Karpas-422 (cell line): ENCODE measurements at regions not wholly inside any gene's neighbourhood (a gene's known extent, or its start where the extent isn't known, plus 50 kb on each side); places are given as distances from the start of the nearest gene placed in this dataset.

Experiments used
- DNase-seq: peaks from one replicate; pipeline ENCODE4 v3.0.0-alpha.2; 2015
- H2AFZ ChIP-seq: fragments of 200-600 bp; sonication (generic); 2 replicates; pipeline ENCODE4 v1.6.1; 2014; ENCODE audit warnings: antibody characterized with exemption, low read length, mixed read lengths
- H3K27ac ChIP-seq: fragments of 200-600 bp; sonication (generic); 2 replicates; pipeline ENCODE4 v1.5.1; 2014; ENCODE audit warnings: mild to moderate bottlenecking, low read length, moderate library complexity
- H3K27me3 ChIP-seq: fragments of 200-600 bp; sonication (generic); 2 replicates; pipeline ENCODE4 v1.6.1; 2014; ENCODE audit warnings: low read length, mixed read lengths
- H3K36me3 ChIP-seq: fragments of 200-600 bp; sonication (generic); 2 replicates; pipeline ENCODE4 v1.6.1; 2014; ENCODE audit warnings: low read length, mixed read lengths; ENCODE audit not compliant: insufficient read depth
- H3K4me1 ChIP-seq: fragments of 200-600 bp; sonication (generic); 2 replicates; pipeline ENCODE4 v1.6.1; 2014; ENCODE audit warnings: mild to moderate bottlenecking, low read length, mixed read lengths
- H3K4me2 ChIP-seq: fragments of 200-600 bp; sonication (generic); 2 replicates; pipeline ENCODE4 v1.6.1; 2014; ENCODE audit warnings: low read length, low read depth, mild to moderate bottlenecking; ENCODE audit not compliant: poor library complexity, severe bottlenecking
- H3K4me3 ChIP-seq: fragments of 200-600 bp; sonication (generic); 2 replicates; pipeline ENCODE4 v1.5.1; 2014; ENCODE audit warnings: mild to moderate bottlenecking, antibody characterized with exemption, low read length, mixed read lengths
- H3K79me2 ChIP-seq: fragments of 200-600 bp; sonication (generic); 2 replicates; pipeline ENCODE4 v1.6.1; 2014; ENCODE audit warnings: mild to moderate bottlenecking, low read length, mixed read lengths
- H3K9ac ChIP-seq: fragments of 200-600 bp; sonication (generic); 2 replicates; pipeline ENCODE4 v1.6.0; 2014; ENCODE audit warnings: low read length
- H3K9me2 ChIP-seq: fragments of 200-600 bp; sonication (generic), shearing (Covaris generic); replicated peaks from 2 replicates; pipeline ENCODE4 v1.6.0; 2014; ENCODE audit warnings: mild to moderate bottlenecking, low read length, moderate library complexity; ENCODE audit not compliant: insufficient read depth
- H3K9me3 ChIP-seq: fragments of 300-700, 200-600 bp; sonication (generic); 2 replicates; pipeline ENCODE4 v1.6.1; 2014; ENCODE audit warnings: low read length, mixed read lengths
- H4K20me1 ChIP-seq: fragments of 200-600 bp; sonication (generic); 2 replicates; pipeline ENCODE4 v1.6.1; 2014; ENCODE audit warnings: mild to moderate bottlenecking, antibody characterized with exemption, low read length, low read depth; ENCODE audit not compliant: insufficient read depth

GRCh38 chr9:99743455-99743854, 78.2 kb upstream of the NR4A3 start:
- Histone ChIP-seq H3K4me3 (no peak overlapping the region), H3K9me2 (no peaks in the 10 kb centered on the region), H3K27ac (no peak overlapping the region), H3K4me1 (no peaks in the 10 kb centered on the region), H3K27me3 (no peaks in the 10 kb centered on the region), H3K36me3 (no peaks in the 10 kb centered on the region), H4K20me1 (no peaks in the 10 kb centered on the region), H3K9me3 (no peaks in the 10 kb centered on the region), H3K4me2 (no peak overlapping the region), H3K79me2 (no peaks in the 10 kb centered on the region), H2AFZ (no peak overlapping the region), H3K9ac (no peak overlapping the region)
- DNase-seq, result no peak

- no peaks in the 10 kb centered on the region for H4K20me1 ChIP-seq
- H3K4me3 ChIP-seq, result no peak overlapping the region
- no peak overlapping the region for H2AFZ ChIP-seq
- H3K79me2 ChIP-seq, result no peaks in the 10 kb centered on the region
- no peaks in the 10 kb centered on the region for H3K9me2 ChIP-seq
- no peak for DNase-seq
- no peak overlapping the region for H3K27ac ChIP-seq
- H3K9me3 ChIP-seq, result no peaks in the 10 kb centered on the region
- no peak overlapping the region for H3K9ac ChIP-seq
- no peak overlapping the region for H3K4me2 ChIP-seq
- H3K4me1 ChIP-seq, result no peaks in the 10 kb centered on the region
- no peaks in the 10 kb centered on the region for H3K27me3 ChIP-seq
- H3K36me3 ChIP-seq, result no peaks in the 10 kb centered on the region
These were observed 77.6 kb upstream of the NR4A3 start for GRCh38 chr9:99744132-99744531.

- no peaks in the 10 kb centered on the region for H3K79me2 ChIP-seq
- no peaks in the 10 kb centered on the region for H3K4me1 ChIP-seq
- DNase-seq, result no peak
- H2AFZ ChIP-seq, result no peak overlapping the region
- H3K9me2 ChIP-seq, result no peaks in the 10 kb centered on the region
- H3K9me3 ChIP-seq, result no peaks in the 10 kb centered on the region
- no peak overlapping the region for H3K9ac ChIP-seq
- H3K36me3 ChIP-seq, result no peaks in the 10 kb centered on the region
- H3K27me3 ChIP-seq, result no peaks in the 10 kb centered on the region
- H3K4me2 ChIP-seq, result no peak overlapping the region
- no peaks in the 10 kb centered on the region for H4K20me1 ChIP-seq
- H3K27ac ChIP-seq, result no peak overlapping the region
- no peak overlapping the region for H3K4me3 ChIP-seq
These were observed 76.6 kb upstream of the NR4A3 start for GRCh38 chr9:99745085-99745484.

GRCh38 chr9:99746406-99746805, 75.3 kb upstream of the NR4A3 start:
- H3K27ac ChIP-seq, result no peak overlapping the region
- no peak overlapping the region for H3K4me2 ChIP-seq
- DNase-seq, result no peak
- no peak overlapping the region for H3K9ac ChIP-seq
- no peaks in the 10 kb centered on the region for H3K27me3 ChIP-seq
- no peak overlapping the region for H3K4me3 ChIP-seq
- H3K79me2 ChIP-seq, result no peaks in the 10 kb centered on the region
- H3K36me3 ChIP-seq, result no peaks in the 10 kb centered on the region
- H3K4me1 ChIP-seq, result no peaks in the 10 kb centered on the region
- no peaks in the 10 kb centered on the region for H4K20me1 ChIP-seq
- H3K9me3 ChIP-seq, result no peaks in the 10 kb centered on the region
- H3K9me2 ChIP-seq, result no peaks in the 10 kb centered on the region
- no peak overlapping the region for H2AFZ ChIP-seq

- H4K20me1 ChIP-seq, result no peaks in the 10 kb centered on the region
- no peak overlapping the region for H3K4me2 ChIP-seq
- no peaks in the 10 kb centered on the region for H3K36me3 ChIP-seq
These were observed 73.4 kb upstream of the NR4A3 start for GRCh38 chr9:99748266-99748665.

GRCh38 chr9:99748676-99749075, 73.0 kb upstream of the NR4A3 start:
- H3K9ac ChIP-seq, result no peak overlapping the region
- no peaks in the 10 kb centered on the region for H3K4me1 ChIP-seq
- H3K27me3 ChIP-seq, result no peaks in the 10 kb centered on the region
- no peak overlapping the region for H2AFZ ChIP-seq
- no peak overlapping the region for H3K4me2 ChIP-seq
- H3K9me3 ChIP-seq, result no peaks in the 10 kb centered on the region
- no peak for DNase-seq
- H3K9me2 ChIP-seq, result no peaks in the 10 kb centered on the region
- no peaks in the 10 kb centered on the region for H3K36me3 ChIP-seq
- no peak overlapping the region for H3K27ac ChIP-seq
- H3K4me3 ChIP-seq, result no peak overlapping the region
- H3K79me2 ChIP-seq, result no peaks in the 10 kb centered on the region
- H4K20me1 ChIP-seq, result no peaks in the 10 kb centered on the region

More at GRCh38 chr9:99748266-99748665, 73.4 kb upstream of the NR4A3 start:
- Histone ChIP-seq H3K79me2 (no peaks in the 10 kb centered on the region), H3K4me1 (no peaks in the 10 kb centered on the region), H3K4me3 (no peak overlapping the region), H3K9me2 (no peaks in the 10 kb centered on the region), H2AFZ (no peak overlapping the region), H3K9ac (no peak overlapping the region), H3K27ac (no peak overlapping the region), H3K27me3 (no peaks in the 10 kb centered on the region), H3K9me3 (no peaks in the 10 kb centered on the region)
- no peak for DNase-seq

GRCh38 chr9:99749641-99750040, 72.0 kb upstream of the NR4A3 start:
- Histone ChIP-seq H3K27ac (no peak overlapping the region), H2AFZ (no peak overlapping the region), H3K9ac (no peak overlapping the region), H4K20me1 (no peaks in the 10 kb centered on the region), H3K9me3 (no peaks in the 10 kb centered on the region), H3K4me3 (no peak overlapping the region), H3K36me3 (no peaks in the 10 kb centered on the region), H3K79me2 (no peaks in the 10 kb centered on the region), H3K9me2 (no peaks in the 10 kb centered on the region), H3K4me1 (no peaks in the 10 kb centered on the region), H3K27me3 (no peaks in the 10 kb centered on the region), H3K4me2 (no peak overlapping the region)
- DNase-seq, result no peak

GRCh38 chr9:99750526-99750925, 71.2 kb upstream of the NR4A3 start:
- H3K27ac ChIP-seq, result no peak overlapping the region
- H3K27me3 ChIP-seq, result no peaks in the 10 kb centered on the region
- H3K9me2 ChIP-seq, result no peaks in the 10 kb centered on the region
- no peaks in the 10 kb centered on the region for H3K4me1 ChIP-seq
- no peak overlapping the region for H3K4me2 ChIP-seq
- no peaks in the 10 kb centered on the region for H3K9me3 ChIP-seq
- H3K9ac ChIP-seq, result no peak overlapping the region
- DNase-seq, result no peak
- H3K79me2 ChIP-seq, result no peaks in the 10 kb centered on the region
- H3K36me3 ChIP-seq, result no peaks in the 10 kb centered on the region
- no peak overlapping the region for H3K4me3 ChIP-seq
- no peaks in the 10 kb centered on the region for H4K20me1 ChIP-seq
- H2AFZ ChIP-seq, result no peak overlapping the region
